ENCODE measurements at regions not wholly inside any gene's neighbourhood (a gene's known extent, or its start where the extent isn't known, plus 50 kb on each side); places are given as distances from the start of the nearest gene placed in this dataset.

DNA sequence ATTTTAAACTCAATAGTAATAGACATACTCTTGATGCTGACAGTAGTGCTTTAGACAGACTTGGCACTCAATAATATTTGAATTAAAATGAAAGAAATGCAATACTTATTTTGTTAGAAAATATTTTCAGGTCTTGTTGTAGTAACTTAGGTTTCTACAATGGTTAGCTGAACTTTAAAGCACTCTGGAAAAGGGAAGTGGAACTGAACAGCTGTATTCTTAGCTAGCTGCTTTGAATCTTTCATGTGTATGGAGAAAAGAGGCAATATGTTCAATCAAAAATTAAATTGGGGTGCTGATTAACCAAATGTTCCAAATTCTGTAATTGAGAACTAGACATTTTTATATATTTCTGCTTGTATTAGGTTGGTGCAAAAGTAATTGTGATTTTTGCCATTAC, 517.9 kb upstream of the RAG2 start:
- TF ChIP-seq RARB (CRISPR knock-in tag; IDR thresholded peaks at IDR 0.05) (no peak), SMC3 (IDR thresholded peaks at IDR 0.05) (no peak)
- TF ChIP-seq, protein P1, sequence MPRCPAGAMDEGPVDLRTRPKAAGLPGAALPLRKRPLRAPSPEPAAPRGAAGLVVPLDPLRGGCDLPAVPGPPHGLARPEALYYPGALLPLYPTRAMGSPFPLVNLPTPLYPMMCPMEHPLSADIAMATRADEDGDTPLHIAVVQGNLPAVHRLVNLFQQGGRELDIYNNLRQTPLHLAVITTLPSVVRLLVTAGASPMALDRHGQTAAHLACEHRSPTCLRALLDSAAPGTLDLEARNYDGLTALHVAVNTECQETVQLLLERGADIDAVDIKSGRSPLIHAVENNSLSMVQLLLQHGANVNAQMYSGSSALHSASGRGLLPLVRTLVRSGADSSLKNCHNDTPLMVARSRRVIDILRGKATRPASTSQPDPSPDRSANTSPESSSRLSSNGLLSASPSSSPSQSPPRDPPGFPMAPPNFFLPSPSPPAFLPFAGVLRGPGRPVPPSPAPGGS (IDR thresholded peaks at IDR 0.05) = no peak
